GM23338 (cell line): ENCODE measurements at regions not wholly inside any gene's neighbourhood (a gene's known extent, or its start where the extent isn't known, plus 50 kb on each side); places are given as distances from the start of the nearest gene placed in this dataset.

Experiments
- ATAC-seq: fragments of 200-7000 bp; cut with Tn5 transposase; 3 replicates; pipeline ENCODE4 v1.9.1; 2020
- DNase-seq: peaks from one replicate; pipeline ENCODE4 v3.0.0-alpha.2; 2015; ENCODE audit warnings: low spot score
- H2AFZ ChIP-seq: fragments of 200-600 bp; sonication (generic); 2 replicates; pipeline ENCODE4 v1.8.0; 2016; ENCODE audit warnings: antibody characterized with exemption, mild to moderate bottlenecking, moderate library complexity
- H3F3A ChIP-seq: fragments of 200-600 bp; sonication (generic); replicated peaks from 2 replicates; pipeline ENCODE4 v1.8.0; 2017; ENCODE audit warnings: antibody characterized with exemption, mixed run types, low read depth
- H3K27ac ChIP-seq: fragments of 200-600 bp; sonication (generic); 2 replicates; pipeline ENCODE4 v1.6.1; 2016; ENCODE audit warnings: low read depth
- H3K27me3 ChIP-seq: fragments of 200-600 bp; sonication (generic); 2 replicates; pipeline ENCODE4 v1.8.0; 2016; ENCODE audit warnings: mild to moderate bottlenecking, mixed run types, moderate library complexity; ENCODE audit not compliant: insufficient read depth
- H3K36me3 ChIP-seq: fragments of 200-600 bp; sonication (generic); 2 replicates; pipeline ENCODE4 v1.8.0; 2016; ENCODE audit warnings: mild to moderate bottlenecking; ENCODE audit not compliant: insufficient read depth
- H3K4me1 ChIP-seq: fragments of 200-600 bp; sonication (generic); 2 replicates; pipeline ENCODE4 v1.8.0; 2016; ENCODE audit warnings: mild to moderate bottlenecking, moderate library complexity; ENCODE audit not compliant: insufficient read depth
- H3K4me2 ChIP-seq: fragments of 200-600 bp; sonication (generic); 2 replicates; pipeline ENCODE4 v1.7.1; 2017; ENCODE audit warnings: mixed run types
- H3K4me3 ChIP-seq: fragments of 200-600 bp; sonication (generic); 2 replicates; pipeline ENCODE4 v1.6.1; 2016; ENCODE audit warnings: mixed run types
- H3K79me2 ChIP-seq: fragments of 200-600 bp; sonication (generic); replicated peaks from 2 replicates; pipeline ENCODE4 v1.8.0; 2017; ENCODE audit warnings: mild to moderate bottlenecking; ENCODE audit not compliant: insufficient read depth
- H3K9me2 ChIP-seq: fragments of 200-600 bp; sonication (generic); 2 replicates; pipeline ENCODE4 v1.8.0; 2017; ENCODE audit not compliant: insufficient read depth
- H4K20me1 ChIP-seq: fragments of 200-600 bp; sonication (generic); replicated peaks from 2 replicates; pipeline ENCODE4 v1.8.0; 2017; ENCODE audit warnings: mild to moderate bottlenecking; ENCODE audit not compliant: insufficient read depth
- H3K27ac Mint-ChIP-seq: 2 replicates; pipeline ENCODE4 v1.8.0; 2020; ENCODE audit warnings: inconsistent platforms, mild to moderate bottlenecking, moderate library complexity, mixed read lengths
- H3K27me3 Mint-ChIP-seq: 3 replicates; pipeline ENCODE4 v1.8.0; 2022; ENCODE audit warnings: low read depth, mild to moderate bottlenecking, moderate library complexity, mixed read lengths, inconsistent platforms; ENCODE audit not compliant: insufficient read depth, poor library complexity
- H3K36me3 Mint-ChIP-seq: 3 replicates; pipeline ENCODE4 v1.8.0; 2021; ENCODE audit warnings: low read depth, mild to moderate bottlenecking, inconsistent platforms, moderate library complexity, mixed read lengths
- H3K4me1 Mint-ChIP-seq: 3 replicates; pipeline ENCODE4 v1.8.0; 2020; ENCODE audit warnings: mild to moderate bottlenecking, inconsistent platforms, mixed read lengths
- H3K4me3 Mint-ChIP-seq: 3 replicates; pipeline ENCODE4 v1.8.0; 2021; ENCODE audit warnings: moderate library complexity, mild to moderate bottlenecking, inconsistent platforms, mixed read lengths
- H3K9me3 Mint-ChIP-seq: 3 replicates; pipeline ENCODE4 v1.8.0; 2020; ENCODE audit warnings: moderate library complexity, mild to moderate bottlenecking, inconsistent platforms, mixed read lengths
- CREB1 ChIP-seq: fragments of 250-450 bp; sonication (Bioruptor Pico); IDR thresholded peaks from 2 replicates; pipeline ENCODE4 v1.5.0; 2020; ENCODE audit warnings: low read depth, mild to moderate bottlenecking, moderate library complexity
- EZH2 ChIP-seq: fragments of 200-600 bp; sonication (generic); IDR thresholded peaks from one replicate; pipeline ENCODE4 v1.8.0; 2017; ENCODE audit warnings: antibody characterized with exemption, mild to moderate bottlenecking, low read depth; ENCODE audit not compliant: unreplicated experiment
- NANOG ChIP-seq: IDR thresholded peaks from 2 replicates; pipeline ENCODE4 v1.6.1; 2016; ENCODE audit warnings: antibody characterized with exemption, borderline replicate concordance
- POLR2AphosphoS5 ChIP-seq: IDR thresholded peaks from 2 replicates; pipeline ENCODE4 v1.6.1; 2016; ENCODE audit warnings: antibody characterized with exemption, low read depth
- STAT1 ChIP-seq: IDR thresholded peaks from one replicate; pipeline ENCODE4 v1.6.1; 2016; ENCODE audit warnings: antibody characterized with exemption; ENCODE audit not compliant: unreplicated experiment
- ZNF114 ChIP-seq: fragments of 250-450 bp; sonication (Bioruptor Pico); IDR thresholded peaks from 2 replicates; pipeline ENCODE4 v1.5.0; 2020; ENCODE audit warnings: mild to moderate bottlenecking, moderate library complexity
- ZNF331 ChIP-seq: fragments of 250-450 bp; sonication (Bioruptor Pico); IDR thresholded peaks from 2 replicates; pipeline ENCODE4 v1.5.0; 2020; ENCODE audit warnings: low read depth, mild to moderate bottlenecking, moderate library complexity
- TF ChIP-seq, protein P1 (sequence below): fragments of 250-450 bp; sonication (Bioruptor Pico); IDR thresholded peaks from 2 replicates; pipeline ENCODE4 v1.5.0; 2020; ENCODE audit warnings: mild to moderate bottlenecking, moderate library complexity
- TF ChIP-seq, protein P2 (sequence below), 2 experiments: fragments of 200-600 bp in 1 of 2; sonication (generic) in 1 of 2; conservative IDR thresholded peaks; 2 replicates each; pipeline versions ENCODE4 v1.5.1 to v1.6.1; 2016 to 2017; ENCODE audit warnings: antibody characterized with exemption in 2 of 2, low read depth in 2 of 2, mild to moderate bottlenecking in 2 of 2, moderate library complexity in 1 of 2

DNA sequence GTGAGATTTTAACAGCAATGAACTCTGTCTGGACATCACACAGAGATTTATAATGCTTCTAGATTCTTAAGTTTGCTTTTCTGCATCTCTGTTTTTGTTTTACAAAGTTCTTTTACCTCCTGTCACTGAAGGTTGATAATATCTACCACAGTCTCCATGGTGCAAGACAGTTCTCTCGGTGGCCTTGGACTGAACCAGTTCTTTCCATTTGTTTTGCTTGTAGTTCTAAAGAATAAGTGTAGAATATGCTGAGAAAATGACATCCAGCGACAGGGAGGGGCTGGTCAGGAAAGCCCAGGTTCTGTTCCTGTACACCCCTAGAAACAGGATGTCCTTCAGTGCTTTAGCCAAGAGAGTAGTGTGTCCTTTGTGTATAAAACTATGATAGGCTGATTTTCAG, 1079.5 kb upstream of the INTU start (continued):
- TF ChIP-seq, protein P1, sequence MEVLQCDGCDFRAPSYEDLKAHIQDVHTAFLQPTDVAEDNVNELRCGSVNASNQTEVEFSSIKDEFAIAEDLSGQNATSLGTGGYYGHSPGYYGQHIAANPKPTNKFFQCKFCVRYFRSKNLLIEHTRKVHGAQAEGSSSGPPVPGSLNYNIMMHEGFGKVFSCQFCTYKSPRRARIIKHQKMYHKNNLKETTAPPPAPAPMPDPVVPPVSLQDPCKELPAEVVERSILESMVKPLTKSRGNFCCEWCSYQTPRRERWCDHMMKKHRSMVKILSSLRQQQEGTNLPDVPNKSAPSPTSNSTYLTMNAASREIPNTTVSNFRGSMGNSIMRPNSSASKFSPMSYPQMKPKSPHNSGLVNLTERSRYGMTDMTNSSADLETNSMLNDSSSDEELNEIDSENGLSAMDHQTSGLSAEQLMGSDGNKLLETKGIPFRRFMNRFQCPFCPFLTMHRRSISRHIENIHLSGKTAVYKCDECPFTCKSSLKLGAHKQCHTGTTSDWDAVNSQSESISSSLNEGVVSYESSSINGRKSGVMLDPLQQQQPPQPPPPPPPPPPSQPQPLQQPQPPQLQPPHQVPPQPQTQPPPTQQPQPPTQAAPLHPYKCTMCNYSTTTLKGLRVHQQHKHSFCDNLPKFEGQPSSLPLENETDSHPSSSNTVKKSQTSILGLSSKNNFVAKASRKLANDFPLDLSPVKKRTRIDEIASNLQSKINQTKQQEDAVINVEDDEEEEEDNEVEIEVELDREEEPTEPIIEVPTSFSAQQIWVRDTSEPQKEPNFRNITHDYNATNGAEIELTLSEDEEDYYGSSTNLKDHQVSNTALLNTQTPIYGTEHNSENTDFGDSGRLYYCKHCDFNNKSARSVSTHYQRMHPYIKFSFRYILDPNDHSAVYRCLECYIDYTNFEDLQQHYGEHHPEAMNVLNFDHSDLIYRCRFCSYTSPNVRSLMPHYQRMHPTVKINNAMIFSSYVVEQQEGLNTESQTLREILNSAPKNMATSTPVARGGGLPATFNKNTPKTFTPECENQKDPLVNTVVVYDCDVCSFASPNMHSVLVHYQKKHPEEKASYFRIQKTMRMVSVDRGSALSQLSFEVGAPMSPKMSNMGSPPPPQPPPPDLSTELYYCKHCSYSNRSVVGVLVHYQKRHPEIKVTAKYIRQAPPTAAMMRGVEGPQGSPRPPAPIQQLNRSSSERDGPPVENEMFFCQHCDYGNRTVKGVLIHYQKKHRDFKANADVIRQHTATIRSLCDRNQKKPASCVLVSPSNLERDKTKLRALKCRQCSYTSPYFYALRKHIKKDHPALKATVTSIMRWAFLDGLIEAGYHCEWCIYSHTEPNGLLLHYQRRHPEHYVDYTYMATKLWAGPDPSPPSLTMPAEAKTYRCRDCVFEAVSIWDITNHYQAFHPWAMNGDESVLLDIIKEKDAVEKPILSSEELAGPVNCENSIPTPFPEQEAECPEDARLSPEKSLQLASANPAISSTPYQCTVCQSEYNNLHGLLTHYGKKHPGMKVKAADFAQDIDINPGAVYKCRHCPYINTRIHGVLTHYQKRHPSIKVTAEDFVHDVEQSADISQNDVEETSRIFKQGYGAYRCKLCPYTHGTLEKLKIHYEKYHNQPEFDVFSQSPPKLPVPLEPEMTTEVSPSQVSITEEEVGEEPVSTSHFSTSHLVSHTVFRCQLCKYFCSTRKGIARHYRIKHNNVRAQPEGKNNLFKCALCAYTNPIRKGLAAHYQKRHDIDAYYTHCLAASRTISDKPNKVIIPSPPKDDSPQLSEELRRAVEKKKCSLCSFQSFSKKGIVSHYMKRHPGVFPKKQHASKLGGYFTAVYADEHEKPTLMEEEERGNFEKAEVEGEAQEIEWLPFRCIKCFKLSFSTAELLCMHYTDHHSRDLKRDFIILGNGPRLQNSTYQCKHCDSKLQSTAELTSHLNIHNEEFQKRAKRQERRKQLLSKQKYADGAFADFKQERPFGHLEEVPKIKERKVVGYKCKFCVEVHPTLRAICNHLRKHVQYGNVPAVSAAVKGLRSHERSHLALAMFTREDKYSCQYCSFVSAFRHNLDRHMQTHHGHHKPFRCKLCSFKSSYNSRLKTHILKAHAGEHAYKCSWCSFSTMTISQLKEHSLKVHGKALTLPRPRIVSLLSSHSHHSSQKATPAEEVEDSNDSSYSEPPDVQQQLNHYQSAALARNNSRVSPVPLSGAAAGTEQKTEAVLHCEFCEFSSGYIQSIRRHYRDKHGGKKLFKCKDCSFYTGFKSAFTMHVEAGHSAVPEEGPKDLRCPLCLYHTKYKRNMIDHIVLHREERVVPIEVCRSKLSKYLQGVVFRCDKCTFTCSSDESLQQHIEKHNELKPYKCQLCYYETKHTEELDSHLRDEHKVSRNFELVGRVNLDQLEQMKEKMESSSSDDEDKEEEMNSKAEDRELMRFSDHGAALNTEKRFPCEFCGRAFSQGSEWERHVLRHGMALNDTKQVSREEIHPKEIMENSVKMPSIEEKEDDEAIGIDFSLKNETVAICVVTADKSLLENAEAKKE (CRISPR knock-in tag): no peak
- TF ChIP-seq NANOG (no peak), CREB1 (CRISPR knock-in tag) (no peak)

DNA sequence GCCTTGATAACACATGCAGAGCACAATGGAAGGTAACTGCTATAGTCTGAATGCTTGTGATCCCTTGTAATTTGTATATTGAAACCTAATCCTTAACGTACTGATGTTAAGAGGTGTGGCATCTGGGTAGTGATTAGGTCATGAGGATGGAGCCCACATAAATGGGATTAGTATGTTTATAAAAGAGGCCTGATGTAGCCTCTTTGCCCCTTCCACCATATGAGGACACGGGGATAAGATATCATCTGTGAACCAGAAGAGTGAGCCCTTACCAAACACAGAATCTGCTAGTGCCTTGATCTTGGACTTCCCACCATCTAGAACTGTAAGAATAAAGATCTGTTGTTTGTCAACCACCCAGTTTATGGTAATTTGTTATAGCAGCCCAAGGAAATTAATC, 1074.2 kb upstream of the INTU start:
- Histone ChIP-seq H2AFZ (no peak overlapping the region), H3K4me3 (no peak overlapping the region), H3K27me3 (no peaks in the 10 kb centered on the region), H3K79me2 (no peaks in the 10 kb centered on the region), H3K4me2 (no peak overlapping the region), H3F3A (no peaks in the 10 kb centered on the region), H4K20me1 (no peaks in the 10 kb centered on the region), H3K4me1 (no peaks in the 10 kb centered on the region), H3K36me3 (no peaks in the 10 kb centered on the region), H3K9me2 (no peaks in the 10 kb centered on the region), H3K27ac (no peak overlapping the region)
- DNase-seq (no peak), ATAC-seq (no peak)
- H3K36me3 Mint-ChIP-seq: no peaks in the 10 kb centered on the region; the same call in 2 of the 3 replicates
- no peak overlapping the region for H3K27ac Mint-ChIP-seq
- H3K9me3 Mint-ChIP-seq: no peaks in the 10 kb centered on the region; the same call in 2 of the 3 replicates
- no peaks in the 10 kb centered on the region for H3K27me3 Mint-ChIP-seq
- H3K4me3 Mint-ChIP-seq: no peak overlapping the region
- H3K4me1 Mint-ChIP-seq: no peaks in the 10 kb centered on the region
- TF ChIP-seq, protein P1 (CRISPR knock-in tag): no peak
- TF ChIP-seq ZNF114 (CRISPR knock-in tag) (no peak), POLR2AphosphoS5 (no peak), STAT1 (no peak), EZH2 (no peak), ZNF331 (CRISPR knock-in tag) (no peak)
- TF ChIP-seq, protein P2, sequence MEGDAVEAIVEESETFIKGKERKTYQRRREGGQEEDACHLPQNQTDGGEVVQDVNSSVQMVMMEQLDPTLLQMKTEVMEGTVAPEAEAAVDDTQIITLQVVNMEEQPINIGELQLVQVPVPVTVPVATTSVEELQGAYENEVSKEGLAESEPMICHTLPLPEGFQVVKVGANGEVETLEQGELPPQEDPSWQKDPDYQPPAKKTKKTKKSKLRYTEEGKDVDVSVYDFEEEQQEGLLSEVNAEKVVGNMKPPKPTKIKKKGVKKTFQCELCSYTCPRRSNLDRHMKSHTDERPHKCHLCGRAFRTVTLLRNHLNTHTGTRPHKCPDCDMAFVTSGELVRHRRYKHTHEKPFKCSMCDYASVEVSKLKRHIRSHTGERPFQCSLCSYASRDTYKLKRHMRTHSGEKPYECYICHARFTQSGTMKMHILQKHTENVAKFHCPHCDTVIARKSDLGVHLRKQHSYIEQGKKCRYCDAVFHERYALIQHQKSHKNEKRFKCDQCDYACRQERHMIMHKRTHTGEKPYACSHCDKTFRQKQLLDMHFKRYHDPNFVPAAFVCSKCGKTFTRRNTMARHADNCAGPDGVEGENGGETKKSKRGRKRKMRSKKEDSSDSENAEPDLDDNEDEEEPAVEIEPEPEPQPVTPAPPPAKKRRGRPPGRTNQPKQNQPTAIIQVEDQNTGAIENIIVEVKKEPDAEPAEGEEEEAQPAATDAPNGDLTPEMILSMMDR (conservative IDR thresholded peaks at IDR 0.05; ENCODE audit: low read depth in 2 of 2): no peak
